OCI-LY1 (cell line): ENCODE measurements at regions not wholly inside any gene's neighbourhood (a gene's known extent, or its start where the extent isn't known, plus 50 kb on each side); places are given as distances from the start of the nearest gene placed in this dataset.
"Not testable (repeated sequence)": the region's sequence is repeated elsewhere in the genome, so short reads cannot be mapped to it uniquely, and the experiment has no call there.

ENCODE experiments used
- CTCF ChIP-seq: fragments of 200-600 bp; sonication (generic), shearing (Covaris generic); IDR thresholded peaks from 2 replicates; pipeline ENCODE4 v1.5.1; 2017; ENCODE audit warnings: mild to moderate bottlenecking, antibody characterized with exemption, low read length, moderate library complexity, mixed read lengths
- EZH2 ChIP-seq: fragments of 200-600 bp; sonication (generic), shearing (Covaris generic); IDR thresholded peaks from 2 replicates; pipeline ENCODE4 v1.8.0; 2017; ENCODE audit warnings: borderline replicate concordance, mixed run types, mild to moderate bottlenecking, antibody characterized with exemption, low read length, moderate library complexity, mixed read lengths

- TF ChIP-seq CTCF, EZH2: not testable (repeated sequence)
Observed at GRCh38 chr2:111478335-111478734, 357.6 kb downstream of the BCL2L11 start.
